Adrenal gland (tissue), 9 donors: ENCODE measurements at regions not wholly inside any gene's neighbourhood (a gene's known extent, or its start where the extent isn't known, plus 50 kb on each side); places are given as distances from the start of the nearest gene placed in this dataset.

Source experiments
- DNase-seq, 7 donors: peaks; one replicate each; pipeline ENCODE4 v3.0.0-alpha.2; 2019 to 2020
- H3K27ac ChIP-seq, 5 donors: fragments of 200-600 bp; sonication (generic) in 4 of 5; 1 replicate in 3 of 5; 2 replicates in 2 of 5; pipeline versions ENCODE4 v1.5.1 to v1.8.0; 2016 to 2020; ENCODE audit warnings: mild to moderate bottlenecking in 1 of 5
- H3K27me3 ChIP-seq: fragments of 200-600 bp; 2 replicates; pipeline ENCODE4 v1.8.0; 2021
- H3K36me3 ChIP-seq, 2 donors: fragments of 200-600 bp; replicated peaks in 1 of 2; 1 replicate in 1 of 2; 2 replicates in 1 of 2; pipeline versions ENCODE4 v1.5.1 to v1.8.0; 2018 to 2022
- H3K4me1 ChIP-seq, 2 donors: fragments of 200-600 bp; replicated peaks in 1 of 2; 1 replicate in 1 of 2; 2 replicates in 1 of 2; pipeline versions ENCODE4 v1.5.1 to v1.8.0; 2018 to 2021
- H3K4me3 ChIP-seq, 4 donors: fragments of 200-600 bp; sonication (generic) in 3 of 4; one replicate each; pipeline ENCODE4 v1.5.1; 2016 to 2018
- H3K9me3 ChIP-seq, 3 donors: fragments of 200-600 bp; sonication (generic) in 1 of 3; replicated peaks in 1 of 3; 1 replicate in 2 of 3; 2 replicates in 1 of 3; pipeline versions ENCODE4 v1.5.1 to v1.8.0; 2016 to 2021
- POLR2A ChIP-seq, 2 donors: fragments of 450-650 bp; IDR thresholded peaks; one replicate each; pipeline ENCODE4 v1.6.1; 2017; ENCODE audit warnings: antibody characterized with exemption in 2 of 2, mild to moderate bottlenecking in 2 of 2, moderate library complexity in 1 of 2
- WGBS, 4 donors: extraction: QIAGEN DNeasy Blood & Tissue Kit in 2 of 4; methylation state at CpG; one replicate each; pipeline versions ENCODE4 v1.1.5 to v1.1.7; 2013 to 2017; 5-methylcytosine and 5-hydroxymethylcytosine counted together
- intact Hi-C, 2 donors: fragments of 100-400 bp; cut with DNase I; formaldehyde crosslinking; loops; one replicate each; pipeline versions ENCODE4 v1.14.1 to v1.15.0; 2022 to 2023
- TF ChIP-seq, protein P1 (sequence below), 6 experiments: fragments of 450-650 bp in 4 of 6; fragments of 200-600 bp in 2 of 6; sonication (generic) in 1 of 6; IDR thresholded peaks; 1 replicate in 5 of 6; 2 replicates in 1 of 6; pipeline versions ENCODE4 v1.5.1 to v1.8.0; 2016 to 2021; ENCODE audit warnings: antibody characterized with exemption in 6 of 6, mild to moderate bottlenecking in 2 of 6, moderate library complexity in 1 of 6
- donor health status: healthy with polysubstance abuse.
- donor health status: Bipolar disorder and iron deficiency.
- donor health status: DM: yes; HTN: yes; CAD: no.
- donor health status: DM: no; HTN: no; CAD: no.
- donor health status: DM: no; HTN: no; CAD: no.

DNA sequence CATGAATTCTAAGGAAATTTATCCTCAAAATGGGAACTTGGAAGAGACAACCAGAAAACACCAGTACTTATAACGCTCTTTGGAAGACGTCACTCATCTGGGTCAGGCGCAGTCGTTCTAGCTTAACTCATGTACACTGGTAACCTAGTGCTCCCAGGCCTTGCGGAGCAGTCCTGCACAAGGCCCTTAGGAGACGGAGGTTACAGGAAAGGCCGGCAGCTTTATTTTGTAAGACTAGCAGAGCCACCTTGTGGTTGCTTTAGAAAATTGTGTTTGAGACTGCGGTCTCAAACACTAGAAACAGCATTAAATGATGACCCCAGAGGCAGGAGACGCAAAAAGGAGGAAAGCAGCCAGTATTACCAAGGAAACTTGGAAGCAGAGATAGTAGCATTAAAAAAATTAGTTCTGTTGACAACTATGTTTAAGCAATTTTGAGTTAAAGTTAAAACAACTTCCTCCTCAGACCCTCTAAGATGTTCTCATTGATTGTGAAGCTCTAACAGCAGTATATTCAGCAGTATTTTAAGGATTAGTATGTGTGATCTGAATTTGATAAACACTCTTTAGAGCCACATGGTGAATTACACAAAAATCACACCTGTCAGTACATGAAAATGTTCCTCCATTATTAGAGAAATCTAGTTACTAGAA, 141.9 kb upstream of the C2CD4B start:
- Histone ChIP-seq H3K4me3 (no peak overlapping the region), H3K36me3 (no peaks in the 10 kb centered on the region), H3K9me3 (no peaks in the 10 kb centered on the region), H3K27ac (no peak overlapping the region), H3K4me1 (peaks cover 0 to 7% of the 10 kb centered on the region in 2 donors), H3K27me3 (no peaks in the 10 kb centered on the region)
- WGBS, 4 donors: 7 to 16% (median 12%) methylated on average over 8 to 9 of the region's 9 CpGs
- DNase-seq: peak; percentile 40 to 86 (median 63)
- TF ChIP-seq, protein P1, sequence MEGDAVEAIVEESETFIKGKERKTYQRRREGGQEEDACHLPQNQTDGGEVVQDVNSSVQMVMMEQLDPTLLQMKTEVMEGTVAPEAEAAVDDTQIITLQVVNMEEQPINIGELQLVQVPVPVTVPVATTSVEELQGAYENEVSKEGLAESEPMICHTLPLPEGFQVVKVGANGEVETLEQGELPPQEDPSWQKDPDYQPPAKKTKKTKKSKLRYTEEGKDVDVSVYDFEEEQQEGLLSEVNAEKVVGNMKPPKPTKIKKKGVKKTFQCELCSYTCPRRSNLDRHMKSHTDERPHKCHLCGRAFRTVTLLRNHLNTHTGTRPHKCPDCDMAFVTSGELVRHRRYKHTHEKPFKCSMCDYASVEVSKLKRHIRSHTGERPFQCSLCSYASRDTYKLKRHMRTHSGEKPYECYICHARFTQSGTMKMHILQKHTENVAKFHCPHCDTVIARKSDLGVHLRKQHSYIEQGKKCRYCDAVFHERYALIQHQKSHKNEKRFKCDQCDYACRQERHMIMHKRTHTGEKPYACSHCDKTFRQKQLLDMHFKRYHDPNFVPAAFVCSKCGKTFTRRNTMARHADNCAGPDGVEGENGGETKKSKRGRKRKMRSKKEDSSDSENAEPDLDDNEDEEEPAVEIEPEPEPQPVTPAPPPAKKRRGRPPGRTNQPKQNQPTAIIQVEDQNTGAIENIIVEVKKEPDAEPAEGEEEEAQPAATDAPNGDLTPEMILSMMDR (IDR thresholded peaks at IDR 0.05): peak; percentile 43 to 75 (median 66)
- TF ChIP-seq POLR2A (IDR thresholded peaks at IDR 0.05): no peak
- intact Hi-C loops: loop anchor here in 1 of 2 donors (10.0 kb wide), 1 partner anchor 242 kb away; the partner anchor contains the start of genes C2CD4A and VPS13C

- 79 to 100% (median 93%) methylated on average over 2 of the region's 2 CpGs for WGBS, 4 donors
- intact Hi-C loops: loop anchor here in 1 of 2 donors (10.0 kb wide), 1 partner anchor 243 kb away; the partner anchor contains the start of genes C2CD4A and VPS13C
- peaks cover 0 to 7% of the 10 kb centered on the region in 2 donors for H3K4me1 ChIP-seq
These were observed 142.5 kb upstream of the C2CD4B start for GRCh38 chr15:62307551-62307950.

DNA sequence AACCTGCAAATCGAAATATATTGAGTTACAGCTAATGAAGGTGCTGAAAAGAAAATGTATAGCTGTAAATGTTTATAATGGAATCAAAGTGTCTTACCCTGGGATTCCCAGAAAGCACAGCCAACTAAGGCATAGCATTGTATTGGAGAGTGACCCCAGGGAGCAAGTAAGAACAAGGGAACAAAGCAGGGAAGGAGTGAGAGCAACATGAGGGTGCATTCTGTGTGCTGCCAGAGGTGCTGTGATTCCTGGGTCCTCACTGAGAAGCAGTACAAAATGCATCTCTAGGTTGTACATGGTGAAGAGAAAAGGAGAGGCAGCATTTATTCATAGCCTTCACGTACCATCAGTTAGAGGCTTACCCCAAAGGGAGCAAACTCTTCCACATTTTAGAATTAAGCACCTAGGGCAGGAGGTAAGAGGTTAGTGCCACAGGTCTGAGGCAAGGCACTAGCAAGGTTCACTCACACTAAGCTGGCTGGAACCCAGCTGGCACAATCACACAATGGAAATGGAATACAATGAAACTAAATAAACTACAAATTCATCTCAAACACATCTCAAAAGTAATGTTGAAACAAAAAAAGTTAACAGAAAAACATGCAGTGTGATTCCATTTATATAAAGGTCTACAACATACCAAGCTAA, 151.5 kb upstream of the C2CD4B start:
- no peaks in the 10 kb centered on the region for H3K36me3 ChIP-seq
- no peak for TF ChIP-seq POLR2A (IDR thresholded peaks at IDR 0.05)
- TF ChIP-seq, protein P1 (IDR thresholded peaks at IDR 0.05): no peak
- no peaks in the 10 kb centered on the region for H3K27me3 ChIP-seq
- H3K4me3 ChIP-seq: no peak overlapping the region
- no peak for DNase-seq
- intact Hi-C loops: no loop called here
- no peak overlapping the region for H3K27ac ChIP-seq
- H3K9me3 ChIP-seq: no peaks in the 10 kb centered on the region
- WGBS, 4 donors: 45 to 76% (median 60%) methylated on average over 2 of the region's 2 CpGs
- no peaks in the 10 kb centered on the region for H3K4me1 ChIP-seq

More at GRCh38 chr15:62307551-62307950, 142.5 kb upstream of the C2CD4B start:
- no peak overlapping the region for H3K27ac ChIP-seq
- no peaks in the 10 kb centered on the region for H3K9me3 ChIP-seq
- H3K27me3 ChIP-seq: no peaks in the 10 kb centered on the region
- no peaks in the 10 kb centered on the region for H3K36me3 ChIP-seq
- DNase-seq: no peak
- no peak overlapping the region for H3K4me3 ChIP-seq
- no peak for TF ChIP-seq POLR2A (IDR thresholded peaks at IDR 0.05)
- TF ChIP-seq, protein P1 (IDR thresholded peaks at IDR 0.05): no peak

GRCh38 chr15:62320259-62320658, 155.2 kb upstream of the C2CD4B start:
- no peak for TF ChIP-seq POLR2A (IDR thresholded peaks at IDR 0.05)
- TF ChIP-seq, protein P1 (IDR thresholded peaks at IDR 0.05): no peak
- Histone ChIP-seq H3K4me3 (no peak overlapping the region), H3K27ac (no peak overlapping the region), H3K27me3 (peaks cover 2% of the 10 kb centered on the region), H3K9me3 (no peaks in the 10 kb centered on the region), H3K4me1 (no peaks in the 10 kb centered on the region), H3K36me3 (no peaks in the 10 kb centered on the region)
- intact Hi-C loops: no loop called here
- no peak for DNase-seq
- WGBS, 4 donors: 65 to 83% (median 71%) methylated on average over 2 of the region's 2 CpGs
